Epithelial cell of proximal tubule (primary cell): ENCODE measurements at regions not wholly inside any gene's neighbourhood (a gene's known extent, or its start where the extent isn't known, plus 50 kb on each side); places are given as distances from the start of the nearest gene placed in this dataset.

Experiments
- DNase-seq: peaks from one replicate; pipeline ENCODE4 v3.0.0-alpha.2; 2011; ENCODE audit warnings: low read depth
- H3K4me3 ChIP-seq: 2 replicates; pipeline ENCODE4 v1.5.1; 2011; ENCODE audit warnings: low read depth, mild to moderate bottlenecking, low read length
- CTCF ChIP-seq: conservative IDR thresholded peaks from 2 replicates; pipeline ENCODE4 v1.5.1; 2012; ENCODE audit warnings: low read depth, mild to moderate bottlenecking, low read length

DNA sequence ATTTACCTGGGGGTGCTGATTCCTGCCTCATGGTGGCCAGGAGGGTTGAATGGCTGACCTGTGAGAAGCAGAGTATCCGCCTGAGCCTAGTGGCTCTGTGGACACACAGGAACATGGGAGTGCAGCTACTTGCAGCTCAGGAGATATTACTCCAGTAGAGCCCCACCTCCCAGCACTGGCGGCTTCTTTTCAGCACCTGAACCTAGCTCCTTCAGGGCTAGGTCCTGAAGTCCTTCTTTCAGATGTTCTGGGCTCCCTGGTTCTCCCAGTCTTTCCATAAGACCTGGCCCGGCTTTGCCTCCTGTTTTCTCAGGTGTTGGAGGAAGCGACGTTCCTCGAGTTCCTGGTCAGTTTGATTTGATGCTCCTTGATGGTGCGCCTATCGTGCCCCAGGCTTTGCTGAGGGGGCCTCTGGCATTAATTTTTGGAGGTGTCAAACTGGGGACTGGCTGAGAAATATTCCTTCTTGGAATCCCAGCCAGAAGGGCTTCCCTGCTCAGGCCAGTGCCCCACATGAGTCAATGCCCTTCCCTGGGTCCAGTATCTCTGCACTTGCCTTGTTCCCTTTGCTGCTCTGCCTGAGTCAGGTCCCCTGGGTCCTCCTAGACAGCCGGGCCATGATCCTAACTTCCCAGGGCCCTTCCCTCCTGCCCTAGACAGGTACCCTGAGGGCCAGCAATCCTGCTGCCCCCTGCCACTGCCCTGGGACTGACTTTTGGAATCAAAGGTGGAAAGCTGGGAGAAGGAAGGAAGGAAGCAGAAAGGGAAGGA, 110.7 kb upstream of the HAAO start:
- TF ChIP-seq CTCF, result no peak
- H3K4me3 ChIP-seq, result no peak overlapping the region
- no peak for DNase-seq

DNA sequence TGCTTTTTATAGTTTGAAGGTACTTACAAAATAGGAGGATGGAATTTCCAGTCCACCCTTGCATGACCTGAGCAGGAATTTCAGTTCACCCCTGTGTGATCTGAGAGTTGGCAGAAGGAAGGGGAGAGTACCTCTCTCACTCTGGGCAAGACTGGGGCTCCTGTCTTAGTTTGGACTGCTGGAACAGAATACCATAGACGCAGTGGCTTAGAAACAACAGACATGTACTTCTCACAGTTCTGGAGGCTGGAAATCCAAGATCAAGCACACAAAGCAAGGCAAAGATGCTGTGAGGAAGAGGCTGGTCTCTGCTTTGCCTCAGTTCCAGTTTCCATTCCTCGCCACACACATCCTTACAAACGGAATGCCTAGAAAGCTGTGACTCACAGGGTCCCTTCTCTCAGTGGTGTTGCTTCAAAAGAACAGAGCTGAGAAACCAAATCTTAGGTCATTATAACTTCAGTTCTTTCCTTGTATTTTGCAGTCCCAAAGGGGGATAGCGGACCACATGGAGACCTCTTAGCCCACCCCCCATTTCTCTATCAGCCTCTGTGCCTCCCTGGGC, 108.8 kb upstream of the HAAO start:
- DNase-seq, result no peak
- TF ChIP-seq CTCF, result no peak

GRCh38 chr2:42900289-42900891, 108.0 kb upstream of the HAAO start:
- TF ChIP-seq CTCF, result no peak
- no peak for DNase-seq
- no peak overlapping the region for H3K4me3 ChIP-seq

More for the DNA sequence above, 108.8 kb upstream of the HAAO start:
- no peak overlapping the region for H3K4me3 ChIP-seq

DNA sequence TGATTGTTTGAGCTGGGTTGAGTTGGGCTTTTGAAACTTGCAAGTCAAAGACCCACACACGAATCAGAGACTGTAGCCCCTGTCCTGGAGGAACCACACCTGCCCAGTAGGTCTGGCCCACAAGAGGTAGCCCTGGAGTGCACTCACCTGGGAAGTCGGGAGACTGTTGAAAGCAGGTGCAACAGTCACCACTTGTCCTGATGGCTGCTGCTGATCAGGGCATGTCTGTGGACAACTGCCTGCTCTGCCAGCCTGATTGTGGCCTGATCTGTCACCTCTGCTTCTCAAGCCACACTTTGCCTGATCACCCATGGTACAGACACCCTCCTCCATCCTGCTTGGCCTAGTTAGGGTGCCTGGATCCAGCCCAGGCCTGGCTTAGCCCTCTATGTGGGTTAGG, 105.0 kb upstream of the HAAO start:
- no peak for DNase-seq
- H3K4me3 ChIP-seq, result no peak overlapping the region
- TF ChIP-seq CTCF, result no peak

GRCh38 chr2:42895791-42896135, 103.4 kb upstream of the HAAO start:
- DNase-seq, result no peak

GRCh38 chr2:42895134-42895790, 102.9 kb upstream of the HAAO start:
- TF ChIP-seq CTCF, result no peak
- no peak for DNase-seq
- H3K4me3 ChIP-seq, result no peak overlapping the region

More at GRCh38 chr2:42895791-42896135, 103.4 kb upstream of the HAAO start:
- no peak for TF ChIP-seq CTCF
- H3K4me3 ChIP-seq, result no peak overlapping the region
